Gastrocnemius medialis (tissue), 4 donors: ENCODE measurements at regions not wholly inside any gene's neighbourhood (a gene's known extent, or its start where the extent isn't known, plus 50 kb on each side); places are given as distances from the start of the nearest gene placed in this dataset.

Source experiments
- CTCF ChIP-seq, 5 experiments: fragments of 450-650 bp in 3 of 5; fragments of 200-600 bp in 2 of 5; sonication (generic) in 2 of 5; IDR thresholded peaks in 4 of 5; conservative IDR thresholded peaks in 1 of 5; 1 replicate in 4 of 5; 2 replicates in 1 of 5; pipeline ENCODE4 v1.5.1; 2016 to 2019; ENCODE audit warnings: antibody characterized with exemption in 5 of 5, mild to moderate bottlenecking in 3 of 5, moderate library complexity in 3 of 5
- POLR2A ChIP-seq, 2 donors: fragments of 450-650 bp; IDR thresholded peaks; one replicate each; pipeline ENCODE4 v1.6.1; 2017; ENCODE audit warnings: antibody characterized with exemption in 2 of 2, mild to moderate bottlenecking in 2 of 2, moderate library complexity in 2 of 2

- TF ChIP-seq POLR2A (IDR thresholded peaks at IDR 0.05) (no peak), CTCF (IDR thresholded peaks at IDR 0.05 in 4 of 5, conservative IDR thresholded peaks at IDR 0.05 in 1 of 5) (no peak)
Measured at GRCh38 chr3:153041181-153041580, 120.8 kb upstream of the RAP2B start.
